ENCODE measurements at regions not wholly inside any gene's neighbourhood (a gene's known extent, or its start where the extent isn't known, plus 50 kb on each side); places are given as distances from the start of the nearest gene placed in this dataset.

GRCh38 chr16:73852561-73852960 is 444.1 kb upstream of the PSMD7 start:
- H3K9me2 ChIP-seq (replicated peaks; ENCODE audit: low read length) = no peaks in the 10 kb centered on the region
- no peak overlapping the region for H2AFZ ChIP-seq (ENCODE audit: low read length)
- H3K4me2 ChIP-seq (ENCODE audit: low read length) = no peak overlapping the region
- no peaks in the 10 kb centered on the region for H3K4me1 ChIP-seq (ENCODE audit: insufficient read depth, low read length)
- intact Hi-C loops (cut with micrococcal nuclease) = no loop called here
- no TSS peak for BruUV-seq (replicated peaks)
- no peak overlapping the region for H3K9ac ChIP-seq (ENCODE audit: low read length)
- ChIA-PET CTCF (no interaction called here), POLR2A (ENCODE audit: unreplicated experiment) (no interaction called here)
- DNase-seq (no peak), ATAC-seq (no peak)
- H3F3A ChIP-seq (ENCODE audit: low read length, unreplicated experiment) = no peaks in the 10 kb centered on the region
- no peaks in the 10 kb centered on the region for H3K9me3 ChIP-seq (ENCODE audit: low read length)
- H3K27me3 ChIP-seq (ENCODE audit: low read length) = peaks cover 10% of the 10 kb centered on the region; the same call in 1 of the 2 replicates
- H3K4me3 ChIP-seq (ENCODE audit: low read length) = no peak overlapping the region
- H3K36me3 ChIP-seq (ENCODE audit: low read depth, low read length) = no peaks in the 10 kb centered on the region
- no peaks in the 10 kb centered on the region for H3K79me2 ChIP-seq (ENCODE audit: low read length)
- H4K20me1 ChIP-seq (ENCODE audit: low read length) = no peaks in the 10 kb centered on the region
- H3K27ac ChIP-seq (ENCODE audit: low read length) = no peak overlapping the region
- no peak for TF ChIP-seq EZH2 (IDR thresholded peaks at IDR 0.05; ENCODE audit: low read length, unreplicated experiment)
- TF ChIP-seq EZH2phosphoT487 (IDR thresholded peaks at IDR 0.05; ENCODE audit: borderline replicate concordance, low read length) = no peak
- TF ChIP-seq CTCF (conservative IDR thresholded peaks at IDR 0.05; ENCODE audit: low read depth, low read length) = no peak

GRCh38 chr16:73848993-73849392 is 447.6 kb upstream of the PSMD7 start:
- intact Hi-C loops (cut with micrococcal nuclease) = no loop called here
- H3K9ac ChIP-seq (ENCODE audit: low read length) = no peak overlapping the region
- DNase-seq (no peak), ATAC-seq (no peak)
- BruUV-seq (replicated peaks) = no TSS peak
- no peaks in the 10 kb centered on the region for H3K9me2 ChIP-seq (replicated peaks; ENCODE audit: low read length)
- H3K79me2 ChIP-seq (ENCODE audit: low read length) = no peaks in the 10 kb centered on the region
- ChIA-PET CTCF (no interaction called here), POLR2A (ENCODE audit: unreplicated experiment) (no interaction called here)
- no peaks in the 10 kb centered on the region for H4K20me1 ChIP-seq (ENCODE audit: low read length)
- H3K9me3 ChIP-seq (ENCODE audit: low read length) = no peaks in the 10 kb centered on the region
- H2AFZ ChIP-seq (ENCODE audit: low read length) = no peak overlapping the region
- TF ChIP-seq EZH2 (IDR thresholded peaks at IDR 0.05; ENCODE audit: low read length, unreplicated experiment) = no peak
- TF ChIP-seq CTCF (conservative IDR thresholded peaks at IDR 0.05; ENCODE audit: low read depth, low read length) = no peak
- TF ChIP-seq EZH2phosphoT487 (IDR thresholded peaks at IDR 0.05; ENCODE audit: borderline replicate concordance, low read length) = no peak
- H3K4me2 ChIP-seq (ENCODE audit: low read length) = no peak overlapping the region
- no peak overlapping the region for H3K4me3 ChIP-seq (ENCODE audit: low read length)
- no peaks in the 10 kb centered on the region for H3K36me3 ChIP-seq (ENCODE audit: low read depth, low read length)
- no peak overlapping the region for H3K27ac ChIP-seq (ENCODE audit: low read length)
- H3K27me3 ChIP-seq (ENCODE audit: low read length) = no peaks in the 10 kb centered on the region
- H3K4me1 ChIP-seq (ENCODE audit: insufficient read depth, low read length) = no peaks in the 10 kb centered on the region
- no peaks in the 10 kb centered on the region for H3F3A ChIP-seq (ENCODE audit: low read length, unreplicated experiment)

GRCh38 chr16:73847090-73847489 is 449.5 kb upstream of the PSMD7 start:
- no peak overlapping the region for H3K4me2 ChIP-seq (ENCODE audit: low read length)
- no peaks in the 10 kb centered on the region for H3K36me3 ChIP-seq (ENCODE audit: low read depth, low read length)
- TF ChIP-seq EZH2 (IDR thresholded peaks at IDR 0.05; ENCODE audit: low read length, unreplicated experiment) = no peak
- TF ChIP-seq CTCF (conservative IDR thresholded peaks at IDR 0.05; ENCODE audit: low read depth, low read length) = no peak
- no peak for TF ChIP-seq EZH2phosphoT487 (IDR thresholded peaks at IDR 0.05; ENCODE audit: borderline replicate concordance, low read length)
- intact Hi-C loops (cut with micrococcal nuclease) = no loop called here
- no peaks in the 10 kb centered on the region for H3K27me3 ChIP-seq (ENCODE audit: low read length)
- no peak overlapping the region for H3K4me3 ChIP-seq (ENCODE audit: low read length)
- H4K20me1 ChIP-seq (ENCODE audit: low read length) = no peaks in the 10 kb centered on the region
- POLR2A ChIA-PET (ENCODE audit: unreplicated experiment) = no interaction called here
- no TSS peak for BruUV-seq (replicated peaks)
- no peaks in the 10 kb centered on the region for H3K4me1 ChIP-seq (ENCODE audit: insufficient read depth, low read length)
- no peaks in the 10 kb centered on the region for H3K9me3 ChIP-seq (ENCODE audit: low read length)
- H2AFZ ChIP-seq (ENCODE audit: low read length) = no peak overlapping the region
- H3K9me2 ChIP-seq (replicated peaks; ENCODE audit: low read length) = no peaks in the 10 kb centered on the region
- CTCF ChIA-PET = no interaction called here
- no peak overlapping the region for H3K27ac ChIP-seq (ENCODE audit: low read length)
- no peaks in the 10 kb centered on the region for H3K79me2 ChIP-seq (ENCODE audit: low read length)
- H3F3A ChIP-seq (ENCODE audit: low read length, unreplicated experiment) = no peaks in the 10 kb centered on the region
- ATAC-seq (no peak), DNase-seq (no peak)
- no peak overlapping the region for H3K9ac ChIP-seq (ENCODE audit: low read length)

All from PC-3 (cell line).